Ascending aorta (tissue), 2 donors: ENCODE measurements at regions not wholly inside any gene's neighbourhood (a gene's known extent, or its start where the extent isn't known, plus 50 kb on each side); places are given as distances from the start of the nearest gene placed in this dataset.

Source experiments
- DNase-seq, 2 donors: peaks; one replicate each; pipeline ENCODE4 v3.0.0-alpha.2; 2019; ENCODE audit warnings: low spot score in 2 of 2
- H3K27ac ChIP-seq, 2 donors: fragments of 200-600 bp; sonication (generic); one replicate each; pipeline ENCODE4 v1.5.1; 2016 to 2017; ENCODE audit warnings: mild to moderate bottlenecking in 1 of 2
- H3K27me3 ChIP-seq: fragments of 200-600 bp; sonication (generic); one replicate; pipeline ENCODE4 v1.5.1; 2017
- H3K36me3 ChIP-seq, 2 donors: fragments of 200-600 bp; sonication (generic); one replicate each; pipeline ENCODE4 v1.5.1; 2016
- H3K4me1 ChIP-seq, 2 donors: fragments of 200-600 bp; sonication (generic); one replicate each; pipeline ENCODE4 v1.5.1; 2016 to 2017; ENCODE audit warnings: mild to moderate bottlenecking in 1 of 2
- H3K4me3 ChIP-seq, 2 donors: fragments of 200-600 bp; sonication (generic); one replicate each; pipeline ENCODE4 v1.5.1; 2016 to 2017; ENCODE audit warnings: mild to moderate bottlenecking in 1 of 2
- H3K9me3 ChIP-seq, 2 donors: fragments of 200-600 bp; sonication (generic); one replicate each; pipeline ENCODE4 v1.5.1; 2016
- intact Hi-C: fragments of 100-400 bp; cut with DNase I; formaldehyde crosslinking; loops from one replicate; pipeline ENCODE4 v1.15.1; 2023
- TF ChIP-seq, protein P1 (sequence below), 3 experiments: fragments of 200-600 bp in 2 of 3; fragments of 450-650 bp in 1 of 3; sonication (generic) in 2 of 3; IDR thresholded peaks; one replicate each; pipeline ENCODE4 v1.5.1; 2016 to 2019; ENCODE audit warnings: antibody characterized with exemption in 3 of 3, mild to moderate bottlenecking in 1 of 3, moderate library complexity in 1 of 3

GRCh38 chr4:35884714-35885480 is 359.4 kb downstream of the ARAP2 start:
- no peaks in the 10 kb centered on the region for H3K9me3 ChIP-seq
- TF ChIP-seq, protein P1, sequence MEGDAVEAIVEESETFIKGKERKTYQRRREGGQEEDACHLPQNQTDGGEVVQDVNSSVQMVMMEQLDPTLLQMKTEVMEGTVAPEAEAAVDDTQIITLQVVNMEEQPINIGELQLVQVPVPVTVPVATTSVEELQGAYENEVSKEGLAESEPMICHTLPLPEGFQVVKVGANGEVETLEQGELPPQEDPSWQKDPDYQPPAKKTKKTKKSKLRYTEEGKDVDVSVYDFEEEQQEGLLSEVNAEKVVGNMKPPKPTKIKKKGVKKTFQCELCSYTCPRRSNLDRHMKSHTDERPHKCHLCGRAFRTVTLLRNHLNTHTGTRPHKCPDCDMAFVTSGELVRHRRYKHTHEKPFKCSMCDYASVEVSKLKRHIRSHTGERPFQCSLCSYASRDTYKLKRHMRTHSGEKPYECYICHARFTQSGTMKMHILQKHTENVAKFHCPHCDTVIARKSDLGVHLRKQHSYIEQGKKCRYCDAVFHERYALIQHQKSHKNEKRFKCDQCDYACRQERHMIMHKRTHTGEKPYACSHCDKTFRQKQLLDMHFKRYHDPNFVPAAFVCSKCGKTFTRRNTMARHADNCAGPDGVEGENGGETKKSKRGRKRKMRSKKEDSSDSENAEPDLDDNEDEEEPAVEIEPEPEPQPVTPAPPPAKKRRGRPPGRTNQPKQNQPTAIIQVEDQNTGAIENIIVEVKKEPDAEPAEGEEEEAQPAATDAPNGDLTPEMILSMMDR (IDR thresholded peaks at IDR 0.05) = no peak
- no peaks in the 10 kb centered on the region for H3K4me1 ChIP-seq
- H3K27me3 ChIP-seq = no peaks in the 10 kb centered on the region
- intact Hi-C loops = no loop called here
- no peak overlapping the region for H3K27ac ChIP-seq
- no peak for DNase-seq
- H3K36me3 ChIP-seq = no peaks in the 10 kb centered on the region
- H3K4me3 ChIP-seq = no peak overlapping the region

GRCh38 chr4:35897808-35898207 is 346.5 kb downstream of the ARAP2 start:
- intact Hi-C loops = no loop called here
- TF ChIP-seq, protein P1 (IDR thresholded peaks at IDR 0.05) = no peak
- no peaks in the 10 kb centered on the region for H3K4me1 ChIP-seq
- no peak for DNase-seq
- no peak overlapping the region for H3K4me3 ChIP-seq
- H3K9me3 ChIP-seq = no peaks in the 10 kb centered on the region
- no peaks in the 10 kb centered on the region for H3K36me3 ChIP-seq
- no peaks in the 10 kb centered on the region for H3K27me3 ChIP-seq
- no peak overlapping the region for H3K27ac ChIP-seq

GRCh38 chr4:35900286-35901243 is 343.7 kb downstream of the ARAP2 start:
- Histone ChIP-seq H3K36me3 (no peaks in the 10 kb centered on the region), H3K9me3 (no peaks in the 10 kb centered on the region), H3K4me1 (no peaks in the 10 kb centered on the region), H3K27me3 (no peaks in the 10 kb centered on the region), H3K4me3 (no peak overlapping the region), H3K27ac (no peak overlapping the region)
- TF ChIP-seq, protein P1 (IDR thresholded peaks at IDR 0.05) = no peak
- intact Hi-C loops = no loop called here
- no peak for DNase-seq

DNA sequence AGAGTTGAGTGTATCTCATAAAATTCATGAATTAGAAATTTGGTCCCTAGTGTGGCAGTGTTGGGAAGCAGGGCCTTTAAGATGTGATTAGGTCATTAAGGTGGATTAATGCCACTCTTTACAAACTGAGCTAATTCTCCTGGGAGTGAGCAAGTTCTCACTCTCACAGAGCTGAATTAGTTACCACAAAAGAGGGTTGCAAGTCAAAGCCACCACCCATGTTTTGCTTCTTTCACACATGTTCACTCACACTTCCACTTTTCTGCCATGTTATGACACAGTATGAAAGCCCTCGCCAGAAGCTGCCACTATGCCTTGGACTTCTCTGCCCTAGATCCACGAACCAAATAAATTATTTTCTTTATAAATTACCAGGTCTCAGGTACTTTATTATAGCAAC is 332.1 kb downstream of the ARAP2 start:
- Histone ChIP-seq H3K27me3 (no peaks in the 10 kb centered on the region), H3K9me3 (no peaks in the 10 kb centered on the region), H3K36me3 (no peaks in the 10 kb centered on the region), H3K4me1 (no peaks in the 10 kb centered on the region), H3K4me3 (no peak overlapping the region), H3K27ac (no peak overlapping the region)
- intact Hi-C loops = no loop called here
- DNase-seq = no peak
- TF ChIP-seq, protein P1 (IDR thresholded peaks at IDR 0.05) = no peak

- Histone ChIP-seq H3K4me1 (no peaks in the 10 kb centered on the region), H3K9me3 (no peaks in the 10 kb centered on the region), H3K4me3 (no peak overlapping the region), H3K27me3 (no peaks in the 10 kb centered on the region), H3K36me3 (no peaks in the 10 kb centered on the region), H3K27ac (no peak overlapping the region)
- intact Hi-C loops = no loop called here
- DNase-seq = no peak
- TF ChIP-seq, protein P1 (IDR thresholded peaks at IDR 0.05) = no peak
Observed at GRCh38 chr4:35918491-35918977, 325.8 kb downstream of the ARAP2 start.
